Suprapubic skin (tissue), 4 donors: ENCODE measurements at regions not wholly inside any gene's neighbourhood (a gene's known extent, or its start where the extent isn't known, plus 50 kb on each side); places are given as distances from the start of the nearest gene placed in this dataset.

Experiments
- EP300 ChIP-seq: sonication (generic); formaldehyde crosslinking; IDR thresholded peaks from one replicate; pipeline ENCODE4 v1.6.1; 2017; ENCODE audit warnings: antibody characterized with exemption
- POLR2AphosphoS5 ChIP-seq, 3 donors: sonication (generic); formaldehyde crosslinking; IDR thresholded peaks; one replicate each; pipeline ENCODE4 v1.6.1; 2017; ENCODE audit warnings: antibody characterized with exemption in 3 of 3
- TF ChIP-seq, protein P1 (sequence below), 2 donors: fragments of 200-600 bp in 1 of 2; fragments of 450-650 bp in 1 of 2; sonication (generic) in 1 of 2; IDR thresholded peaks; one replicate each; pipeline ENCODE4 v1.5.1; 2016 to 2019; ENCODE audit warnings: antibody characterized with exemption in 2 of 2, mild to moderate bottlenecking in 1 of 2, moderate library complexity in 1 of 2

DNA sequence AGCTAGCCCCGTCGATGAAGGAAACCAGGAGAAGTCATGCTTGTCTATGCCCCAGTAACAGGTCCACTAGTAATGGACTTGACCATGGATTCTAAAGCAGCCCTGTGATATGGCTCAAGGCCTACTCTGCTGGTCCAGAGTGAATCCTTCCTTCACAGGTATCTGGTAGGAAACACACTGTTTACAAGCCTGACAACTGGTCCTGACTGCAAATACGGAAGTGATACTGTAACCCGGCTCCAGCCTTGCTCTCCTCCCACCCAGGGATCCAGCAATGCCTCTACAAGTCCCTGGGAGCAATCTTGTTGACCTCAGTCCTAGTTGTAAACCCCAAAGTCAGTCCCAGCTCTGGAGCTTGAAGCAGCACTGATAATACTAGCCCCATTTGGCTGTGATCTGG is 239.2 kb upstream of the GRID2 start:
- TF ChIP-seq, protein P1, sequence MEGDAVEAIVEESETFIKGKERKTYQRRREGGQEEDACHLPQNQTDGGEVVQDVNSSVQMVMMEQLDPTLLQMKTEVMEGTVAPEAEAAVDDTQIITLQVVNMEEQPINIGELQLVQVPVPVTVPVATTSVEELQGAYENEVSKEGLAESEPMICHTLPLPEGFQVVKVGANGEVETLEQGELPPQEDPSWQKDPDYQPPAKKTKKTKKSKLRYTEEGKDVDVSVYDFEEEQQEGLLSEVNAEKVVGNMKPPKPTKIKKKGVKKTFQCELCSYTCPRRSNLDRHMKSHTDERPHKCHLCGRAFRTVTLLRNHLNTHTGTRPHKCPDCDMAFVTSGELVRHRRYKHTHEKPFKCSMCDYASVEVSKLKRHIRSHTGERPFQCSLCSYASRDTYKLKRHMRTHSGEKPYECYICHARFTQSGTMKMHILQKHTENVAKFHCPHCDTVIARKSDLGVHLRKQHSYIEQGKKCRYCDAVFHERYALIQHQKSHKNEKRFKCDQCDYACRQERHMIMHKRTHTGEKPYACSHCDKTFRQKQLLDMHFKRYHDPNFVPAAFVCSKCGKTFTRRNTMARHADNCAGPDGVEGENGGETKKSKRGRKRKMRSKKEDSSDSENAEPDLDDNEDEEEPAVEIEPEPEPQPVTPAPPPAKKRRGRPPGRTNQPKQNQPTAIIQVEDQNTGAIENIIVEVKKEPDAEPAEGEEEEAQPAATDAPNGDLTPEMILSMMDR (IDR thresholded peaks at IDR 0.05), result no peak
- TF ChIP-seq POLR2AphosphoS5 (IDR thresholded peaks at IDR 0.05) (no peak), EP300 (no peak)
